IMR-90 (cell line): ENCODE measurements at regions not wholly inside any gene's neighbourhood (a gene's known extent, or its start where the extent isn't known, plus 50 kb on each side); places are given as distances from the start of the nearest gene placed in this dataset.

ENCODE experiments used
- ATAC-seq: fragments of 200-7000 bp; cut with Tn5 transposase; 2 replicates; pipeline ENCODE4 v1.9.1; 2020; ENCODE audit warnings: low read depth, mild to moderate bottlenecking, moderate library complexity
- BruUV-seq: library from RNA; stranded (reverse); fragments of 400-500 nt; replicated peaks from 2 replicates; lab custom pipeline; 2021; lab: Mats Ljungman, UMichigan
- CTCF ChIA-PET: fragments of 300-600 bp; formaldehyde crosslinking; extraction: SDS; loops from one replicate; lab custom pipeline; 2021; ENCODE audit warnings: antibody characterized with exemption; lab: Yijun Ruan, JAX
- POLR2A ChIA-PET: fragments of 300-600 bp; sonication (Branson Sonifier 250); formaldehyde crosslinking; loops from one replicate; lab custom pipeline; 2022; ENCODE audit warnings: antibody characterized with exemption; ENCODE audit not compliant: unreplicated experiment; lab: Charles Lee
- DNase-seq: peaks from one replicate; pipeline ENCODE4 v3.0.0; 2013
- H2AFZ ChIP-seq: replicated peaks from 2 replicates; pipeline ENCODE3; 2013; ENCODE audit warnings: low read length, mild to moderate bottlenecking; ENCODE audit not compliant: poor library complexity
- H2AK5ac ChIP-seq: 2 replicates; pipeline ENCODE4 v1.6.1; 2013; ENCODE audit warnings: low read depth, low read length, inconsistent platforms
- H2AK9ac ChIP-seq: replicated peaks from 2 replicates; pipeline ENCODE3; 2013; ENCODE audit warnings: mild to moderate bottlenecking, low read depth, low read length, moderate library complexity; ENCODE audit not compliant: poor library complexity
- H2BK120ac ChIP-seq: 2 replicates; pipeline ENCODE4 v1.6.1; 2013; ENCODE audit warnings: low read depth, low read length, inconsistent platforms
- H2BK15ac ChIP-seq: 3 replicates; pipeline ENCODE4 v1.6.1; 2013; ENCODE audit warnings: low read depth, low read length, inconsistent platforms
- H2BK20ac ChIP-seq: 2 replicates; pipeline ENCODE4 v1.6.1; 2013; ENCODE audit warnings: low read depth, mild to moderate bottlenecking, inconsistent platforms, low read length, moderate library complexity
- H2BK5ac ChIP-seq: 2 replicates; pipeline ENCODE4 v1.6.1; 2013; ENCODE audit warnings: mild to moderate bottlenecking, low read depth, low read length, inconsistent platforms; ENCODE audit not compliant: poor library complexity, severe bottlenecking
- H3K14ac ChIP-seq: replicated peaks from 2 replicates; pipeline ENCODE4 v1.6.1; 2013; ENCODE audit warnings: low read depth, low read length, inconsistent platforms
- H3K18ac ChIP-seq: 2 replicates; pipeline ENCODE4 v1.6.1; 2013; ENCODE audit warnings: low read depth, low read length, control low read depth
- H3K23ac ChIP-seq: 2 replicates; pipeline ENCODE4 v1.6.1; 2013; ENCODE audit warnings: low read depth, low read length, inconsistent platforms
- H3K27ac ChIP-seq: 2 replicates; pipeline ENCODE4 v1.5.1; 2013; ENCODE audit warnings: mild to moderate bottlenecking, control low read depth, low read length; ENCODE audit not compliant: insufficient read depth
- H3K27me3 ChIP-seq: 2 replicates; pipeline ENCODE4 v1.6.1; 2013; ENCODE audit warnings: low read length; ENCODE audit not compliant: control insufficient read depth, insufficient read depth
- H3K36me3 ChIP-seq: 2 replicates; pipeline ENCODE4 v1.6.1; 2013; ENCODE audit warnings: low read length, mixed read lengths; ENCODE audit not compliant: control insufficient read depth, insufficient read depth
- H3K4ac ChIP-seq: 2 replicates; pipeline ENCODE4 v1.6.1; 2013; ENCODE audit warnings: low read depth, low read length, inconsistent platforms
- H3K4me1 ChIP-seq: 2 replicates; pipeline ENCODE4 v1.6.1; 2013; ENCODE audit warnings: low read length, mixed read lengths; ENCODE audit not compliant: control insufficient read depth, insufficient read depth
- H3K4me2 ChIP-seq: 2 replicates; pipeline ENCODE4 v1.6.1; 2013; ENCODE audit warnings: low read depth, mild to moderate bottlenecking, control low read depth, low read length, moderate library complexity
- H3K4me3 ChIP-seq: 2 replicates; pipeline ENCODE4 v1.5.1; 2013; ENCODE audit warnings: low read depth, mild to moderate bottlenecking, control low read depth, low read length, moderate library complexity; ENCODE audit not compliant: insufficient read depth
- H3K56ac ChIP-seq: 2 replicates; pipeline ENCODE4 v1.6.1; 2013; ENCODE audit warnings: low read length, inconsistent platforms; ENCODE audit not compliant: insufficient read depth; ENCODE audit errors: extremely low read depth
- H3K79me1 ChIP-seq, 2 experiments: 2 replicates each; pipeline ENCODE4 v1.6.1; 2013; ENCODE audit warnings: low read length in 2 of 2, inconsistent platforms in 1 of 2, low read depth in 1 of 2
- H3K9ac ChIP-seq: 2 replicates; pipeline ENCODE4 v1.6.1; 2013; ENCODE audit warnings: low read depth, low read length, control low read depth
- H3K9me1 ChIP-seq: 2 replicates; pipeline ENCODE4 v1.6.1; 2013; ENCODE audit warnings: low read length, inconsistent platforms; ENCODE audit not compliant: insufficient read depth
- H3K9me3 ChIP-seq: 2 replicates; pipeline ENCODE4 v1.6.1; 2013; ENCODE audit warnings: low read length; ENCODE audit not compliant: control insufficient read depth, insufficient read depth
- H4K20me1 ChIP-seq: 2 replicates; pipeline ENCODE4 v1.6.1; 2013; ENCODE audit warnings: low read length, inconsistent platforms; ENCODE audit not compliant: insufficient read depth
- H4K5ac ChIP-seq: 2 replicates; pipeline ENCODE4 v1.6.1; 2013; ENCODE audit warnings: mild to moderate bottlenecking, low read depth, low read length, control low read depth
- H4K8ac ChIP-seq, 2 experiments: 2 replicates each; pipeline ENCODE4 v1.6.1; 2013; ENCODE audit warnings: low read depth in 2 of 2, low read length in 2 of 2, control low read depth in 1 of 2, inconsistent platforms in 1 of 2
- H4K91ac ChIP-seq: 2 replicates; pipeline ENCODE4 v1.6.1; 2013; ENCODE audit warnings: low read depth, low read length, inconsistent platforms; ENCODE audit not compliant: insufficient read depth
- CHD1 ChIP-seq: IDR thresholded peaks from 2 replicates; pipeline ENCODE4 v1.6.1; 2012; ENCODE audit warnings: low read depth, low read length, improper control_type of control experiment
- ELK1 ChIP-seq: fragments of 150-350 bp; IDR thresholded peaks from 2 replicates; pipeline ENCODE4 v1.6.1; 2016; ENCODE audit warnings: low read depth, mild to moderate bottlenecking, low read length, moderate library complexity, borderline replicate concordance
- MXI1 ChIP-seq: IDR thresholded peaks from 2 replicates; pipeline ENCODE4 v1.6.1; 2012; ENCODE audit warnings: low read depth, mild to moderate bottlenecking, low read length, moderate library complexity, borderline replicate concordance
- SMC3 ChIP-seq: fragments of 150-350 bp; IDR thresholded peaks from 2 replicates; pipeline ENCODE4 v1.6.1; 2016; ENCODE audit warnings: low read depth, mild to moderate bottlenecking, antibody characterized with exemption, low read length, moderate library complexity
- WGBS, 2 experiments: methylation state at CpG; one replicate each; pipeline versions ENCODE4 v1.1.5 to v1.1.7; 2013; ENCODE audit warnings: missing lambda C conversion rate in 2 of 2; ENCODE audit not compliant: insufficient read length in 1 of 2; ENCODE audit errors: extremely low coverage in 2 of 2; 5-methylcytosine and 5-hydroxymethylcytosine counted together
- dilution Hi-C: fragments of 300-500 bp; cut with HindIII; formaldehyde crosslinking; loops from one replicate; pipeline ENCODE4 v1.14.3; 2018; ENCODE audit warnings: low sequenced_read_pairs; ENCODE audit not compliant: unreplicated experiment
- in situ Hi-C: fragments of 300-500 bp; cut with MboI; formaldehyde crosslinking; loops from 3 replicates; pipeline ENCODE4 v1.14.3; 2019; ENCODE audit warnings: low sequenced_read_pairs, inconsistent platforms, mixed read lengths
- intact Hi-C: fragments of 100-400 bp; cut with micrococcal nuclease; formaldehyde crosslinking; loops from 2 replicates; pipeline ENCODE4 v1.10.0; 2022
- TF ChIP-seq, protein P1 (sequence below): fragments of 150-350 bp; IDR thresholded peaks from 2 replicates; pipeline ENCODE4 v1.6.1; 2017; ENCODE audit warnings: mild to moderate bottlenecking, antibody characterized with exemption, low read length, low read depth

DNA sequence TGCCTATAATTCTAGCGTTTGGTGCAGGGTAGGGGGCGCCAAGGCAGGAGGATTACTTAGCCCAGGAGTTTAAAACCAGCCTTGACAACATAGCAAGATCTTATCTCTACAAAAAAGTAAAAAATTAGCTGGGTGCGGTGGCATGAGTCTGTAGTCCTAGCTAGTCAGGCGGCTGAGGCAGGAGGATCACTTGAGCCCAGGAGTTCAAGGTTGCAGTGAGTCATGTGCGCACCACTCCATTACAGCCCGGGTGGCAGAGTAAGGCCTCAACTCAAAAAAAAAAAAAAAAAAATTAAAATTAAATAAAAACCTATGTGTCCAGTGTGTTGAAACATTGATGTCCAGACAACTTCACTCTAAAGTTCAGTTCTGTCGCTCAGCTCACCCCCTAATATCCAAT lies 78.2 kb upstream of the SOX2 start:
- Histone ChIP-seq H3K9me3 (peaks cover 4% of the 10 kb centered on the region; the same call in 1 of the 2 replicates), H4K5ac (no peak overlapping the region), H3K56ac (no peak overlapping the region), H3K14ac (no peak overlapping the region), H2AK9ac (no peak overlapping the region), H2BK120ac (no peak overlapping the region), H4K8ac (no peak overlapping the region), H3K36me3 (no peaks in the 10 kb centered on the region), H2AFZ (no peak overlapping the region), H3K27me3 (no peaks in the 10 kb centered on the region), H3K27ac (no peak overlapping the region), H3K9me1 (no peaks in the 10 kb centered on the region), H4K20me1 (no peaks in the 10 kb centered on the region), H3K79me1 (no peaks in the 10 kb centered on the region), H4K91ac (no peak overlapping the region), H3K4me2 (no peak overlapping the region), H3K9ac (no peak overlapping the region), H3K23ac (no peak overlapping the region), H3K4ac (no peak overlapping the region), H2AK5ac (no peak overlapping the region), H3K4me3 (no peak overlapping the region), H2BK20ac (no peak overlapping the region), H2BK5ac (no peak overlapping the region), H3K18ac (no peak overlapping the region), H2BK15ac (no peak overlapping the region), H3K4me1 (no peaks in the 10 kb centered on the region)
- TF ChIP-seq MXI1 (no peak), SMC3 (no peak), CHD1 (no peak), ELK1 (no peak)
- TF ChIP-seq, protein P1, sequence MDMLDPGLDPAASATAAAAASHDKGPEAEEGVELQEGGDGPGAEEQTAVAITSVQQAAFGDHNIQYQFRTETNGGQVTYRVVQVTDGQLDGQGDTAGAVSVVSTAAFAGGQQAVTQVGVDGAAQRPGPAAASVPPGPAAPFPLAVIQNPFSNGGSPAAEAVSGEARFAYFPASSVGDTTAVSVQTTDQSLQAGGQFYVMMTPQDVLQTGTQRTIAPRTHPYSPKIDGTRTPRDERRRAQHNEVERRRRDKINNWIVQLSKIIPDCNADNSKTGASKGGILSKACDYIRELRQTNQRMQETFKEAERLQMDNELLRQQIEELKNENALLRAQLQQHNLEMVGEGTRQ, result no peak
- dilution Hi-C loops (no loop called here), in situ Hi-C loops (no loop called here), intact Hi-C loops (no loop called here)
- ATAC-seq, result no peak
- ChIA-PET POLR2A (no interaction called here), CTCF (no interaction called here)
- no TSS peak for BruUV-seq
- no CpG with 5 or more reads among the region's 7 CpGs for WGBS, 2 experiments
- no peak for DNase-seq
